ENCODE measurements at regions not wholly inside any gene's neighbourhood (a gene's known extent, or its start where the extent isn't known, plus 50 kb on each side); places are given as distances from the start of the nearest gene placed in this dataset.

DNA sequence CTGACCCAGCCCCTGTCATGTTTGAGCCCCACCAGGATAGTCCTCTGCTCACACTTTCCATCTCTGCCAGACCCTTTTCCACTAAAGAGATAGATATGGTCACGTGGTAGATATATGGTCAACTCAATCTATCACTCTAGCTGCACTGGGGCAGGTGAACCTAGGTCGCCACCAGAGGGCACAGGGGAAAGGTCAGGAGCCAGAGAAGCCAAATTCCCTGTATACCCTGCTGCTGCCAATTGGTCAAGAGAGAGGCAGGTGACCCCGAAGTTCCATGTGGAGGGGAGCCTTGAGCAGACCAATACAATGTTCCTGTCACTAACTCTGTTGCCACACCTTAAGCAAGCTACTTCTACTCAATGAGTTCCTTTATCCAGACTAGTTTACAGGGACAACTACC lies 101.1 kb upstream of the GALNT18 start:
- TF ChIP-seq, protein P1, sequence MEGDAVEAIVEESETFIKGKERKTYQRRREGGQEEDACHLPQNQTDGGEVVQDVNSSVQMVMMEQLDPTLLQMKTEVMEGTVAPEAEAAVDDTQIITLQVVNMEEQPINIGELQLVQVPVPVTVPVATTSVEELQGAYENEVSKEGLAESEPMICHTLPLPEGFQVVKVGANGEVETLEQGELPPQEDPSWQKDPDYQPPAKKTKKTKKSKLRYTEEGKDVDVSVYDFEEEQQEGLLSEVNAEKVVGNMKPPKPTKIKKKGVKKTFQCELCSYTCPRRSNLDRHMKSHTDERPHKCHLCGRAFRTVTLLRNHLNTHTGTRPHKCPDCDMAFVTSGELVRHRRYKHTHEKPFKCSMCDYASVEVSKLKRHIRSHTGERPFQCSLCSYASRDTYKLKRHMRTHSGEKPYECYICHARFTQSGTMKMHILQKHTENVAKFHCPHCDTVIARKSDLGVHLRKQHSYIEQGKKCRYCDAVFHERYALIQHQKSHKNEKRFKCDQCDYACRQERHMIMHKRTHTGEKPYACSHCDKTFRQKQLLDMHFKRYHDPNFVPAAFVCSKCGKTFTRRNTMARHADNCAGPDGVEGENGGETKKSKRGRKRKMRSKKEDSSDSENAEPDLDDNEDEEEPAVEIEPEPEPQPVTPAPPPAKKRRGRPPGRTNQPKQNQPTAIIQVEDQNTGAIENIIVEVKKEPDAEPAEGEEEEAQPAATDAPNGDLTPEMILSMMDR (IDR thresholded peaks at IDR 0.05): no peak
- TF ChIP-seq POLR2A (IDR thresholded peaks at IDR 0.05): no peak

All from gastroesophageal sphincter (tissue), 3 donors.